HPDE6-E6E7 (cell line): ENCODE measurements at regions not wholly inside any gene's neighbourhood (a gene's known extent, or its start where the extent isn't known, plus 50 kb on each side); places are given as distances from the start of the nearest gene placed in this dataset.
"Not testable (repeated sequence)": the region's sequence is repeated elsewhere in the genome, so short reads cannot be mapped to it uniquely, and the experiment has no call there.

ENCODE experiments used
- DNase-seq: peaks from one replicate; pipeline ENCODE4 v3.0.0; 2011; ENCODE audit warnings: missing footprints; ENCODE audit errors: extremely low spot score

DNA sequence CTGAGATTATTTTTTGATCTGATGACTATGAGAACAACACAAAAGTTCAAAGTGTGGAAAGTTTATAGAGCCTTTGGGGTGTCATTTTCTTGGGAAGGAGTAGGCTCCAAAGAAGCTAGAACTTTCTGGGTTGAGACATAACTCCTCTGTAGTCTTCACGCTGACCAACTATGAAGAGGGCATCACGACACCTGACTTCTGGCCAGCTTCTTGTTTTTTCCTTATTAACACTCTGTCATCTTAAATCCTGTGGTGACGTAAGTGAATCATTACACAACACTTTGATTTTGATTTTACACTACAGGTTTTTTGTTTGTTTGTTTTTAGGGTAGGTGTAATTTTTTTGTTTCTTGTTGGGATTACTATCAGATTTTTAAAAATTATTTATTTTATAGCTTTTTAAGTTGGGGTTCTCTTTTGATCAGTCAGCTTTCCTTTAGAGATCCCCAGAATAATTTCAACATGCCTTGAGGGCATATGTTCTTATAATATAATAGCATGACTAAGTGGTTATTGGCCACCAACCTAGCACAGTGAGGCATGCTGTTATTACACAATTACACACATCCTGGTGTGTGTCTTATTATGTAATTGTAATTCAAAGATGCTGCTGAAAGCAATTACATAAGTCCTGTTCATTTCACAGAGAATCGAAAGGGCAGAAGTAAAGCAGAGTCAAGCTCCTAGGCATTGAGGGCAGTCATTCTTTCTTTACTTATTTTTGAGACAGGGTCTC is 281.6 kb upstream of the NOTCH2NLA start:
- DNase-seq, result not testable (repeated sequence)

DNA sequence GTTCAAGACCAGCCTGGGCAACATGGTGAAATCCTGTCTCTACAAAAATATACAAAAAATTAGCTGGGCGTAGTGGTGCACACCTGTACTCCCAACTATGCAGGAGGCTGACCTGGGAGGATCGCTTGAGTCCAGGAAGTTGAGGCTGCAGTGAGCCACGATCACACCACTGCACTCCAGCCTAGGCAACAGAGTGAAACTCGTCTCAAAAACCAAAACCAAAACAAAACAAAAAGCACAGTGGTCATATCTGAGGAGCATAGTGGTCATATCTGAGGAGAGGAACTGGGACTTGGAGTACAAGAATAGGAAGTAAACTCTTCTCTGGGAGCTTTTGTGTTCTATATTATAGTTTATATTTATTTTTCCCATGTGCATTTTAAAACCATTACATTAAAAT is 275.3 kb upstream of the NOTCH2NLA start:
- not testable (repeated sequence) for DNase-seq

DNA sequence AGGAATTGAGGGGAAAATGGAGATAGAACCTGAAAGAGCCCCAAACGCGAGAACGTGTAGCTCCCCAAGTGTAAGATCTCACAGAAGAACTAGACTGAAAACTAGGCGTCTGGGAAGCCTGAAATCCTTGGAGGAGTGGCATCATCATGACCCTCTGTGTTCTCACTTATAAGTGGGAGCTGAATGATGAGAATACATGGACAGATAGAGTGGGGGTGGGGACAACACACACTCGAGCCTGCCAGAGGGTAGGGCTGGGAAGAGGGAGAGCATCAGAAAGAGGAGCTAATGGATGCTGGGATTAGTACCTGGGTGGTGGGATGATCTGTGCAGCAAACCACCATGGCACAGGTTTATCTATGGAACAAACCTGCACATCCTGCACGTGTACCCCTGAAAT is 258.7 kb upstream of the NOTCH2NLA start:
- not testable (repeated sequence) for DNase-seq

DNA sequence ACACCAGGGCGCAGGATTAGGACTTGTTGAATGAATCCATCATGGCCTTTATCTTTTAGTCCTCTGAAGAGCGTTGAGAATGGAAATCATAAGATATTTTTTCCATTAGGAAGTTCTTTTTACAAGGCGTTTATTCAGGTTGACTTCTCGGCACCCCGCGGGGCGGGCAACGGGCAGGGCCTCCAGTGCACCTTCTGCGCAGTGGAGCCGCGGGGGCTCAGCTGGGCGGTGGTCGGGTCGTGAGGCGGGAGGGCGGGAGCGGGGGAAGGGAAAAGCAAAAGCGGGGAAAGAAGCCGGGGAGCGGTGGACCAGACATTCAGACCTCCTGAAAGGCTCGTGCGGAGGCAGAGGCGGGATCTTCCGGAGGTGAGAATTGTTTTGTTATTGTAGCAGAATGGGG is 258.3 kb upstream of the NOTCH2NLA start:
- DNase-seq, result not testable (repeated sequence)

DNA sequence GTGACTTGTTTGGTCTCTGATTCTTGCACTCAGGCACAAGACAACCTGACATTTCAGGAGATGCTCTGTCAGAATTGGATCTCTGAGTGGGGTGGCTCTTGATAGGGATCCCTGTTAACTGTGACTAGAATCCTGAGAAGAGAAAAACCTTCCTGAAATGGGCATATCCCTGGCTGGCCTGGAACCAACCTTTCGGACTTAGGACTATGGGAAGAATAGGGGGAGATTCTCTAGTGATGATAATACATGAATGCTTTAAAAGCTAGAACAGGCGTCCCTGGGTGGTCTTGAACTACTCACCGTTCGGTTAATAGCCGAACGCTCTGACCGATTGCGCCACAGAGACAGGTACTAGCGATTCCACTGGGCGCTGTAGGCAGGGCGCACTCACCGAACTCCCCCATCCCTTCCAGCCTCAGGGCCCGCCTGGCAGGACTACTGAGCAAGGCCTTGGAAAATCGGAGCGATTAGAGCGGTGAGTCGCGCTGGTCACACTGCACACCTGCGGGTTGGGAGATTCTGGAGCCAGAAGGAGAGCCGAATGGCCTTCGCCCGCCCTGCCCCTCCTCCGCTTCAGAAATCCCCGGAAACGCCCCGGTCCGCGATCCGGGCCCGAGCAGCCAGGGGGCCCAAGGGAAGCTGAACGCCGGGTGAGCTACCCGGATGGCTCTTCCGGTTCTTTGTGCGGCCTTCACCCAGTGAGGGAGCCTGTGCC is 257.6 kb upstream of the NOTCH2NLA start:
- DNase-seq, result not testable (repeated sequence)

DNA sequence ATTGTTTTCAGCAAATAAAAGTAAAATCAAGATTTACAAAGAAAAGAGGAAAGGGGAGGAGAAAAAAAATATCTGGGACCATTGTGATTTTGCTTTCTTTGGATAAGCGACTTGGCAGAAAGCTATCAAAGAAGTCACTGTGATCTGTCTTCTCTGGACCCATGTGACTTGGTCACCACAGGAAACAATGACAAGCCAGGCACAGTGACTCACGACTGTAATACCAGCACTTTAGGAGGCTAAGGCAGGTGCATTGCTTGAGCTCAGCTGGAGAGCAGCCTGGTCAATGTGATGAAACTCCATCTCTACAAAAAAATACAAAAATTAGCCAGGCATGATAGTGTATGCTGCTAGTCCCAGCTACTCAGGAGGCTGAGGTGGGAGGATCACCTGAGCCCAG is 255.4 kb upstream of the NOTCH2NLA start:
- not testable (repeated sequence) for DNase-seq

DNA sequence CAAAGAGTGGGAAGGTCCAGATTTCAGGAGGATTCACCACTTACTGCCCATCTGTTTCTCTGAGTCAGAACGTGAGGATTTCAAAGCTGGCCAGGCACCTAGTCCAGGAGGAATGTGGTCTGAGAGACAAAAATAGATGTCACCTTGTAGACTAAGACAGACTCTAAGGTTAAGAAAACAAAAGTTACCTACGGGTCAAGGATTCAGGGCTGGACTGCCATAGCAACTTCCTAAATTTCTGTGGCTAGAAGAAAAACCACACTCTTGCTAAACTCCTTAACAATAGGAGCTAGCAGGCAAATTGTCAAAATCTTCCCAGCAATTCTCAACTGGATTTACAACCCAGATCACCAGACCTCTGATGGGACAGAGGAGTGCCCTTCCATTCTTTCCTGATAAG is 250.4 kb upstream of the NOTCH2NLA start:
- not testable (repeated sequence) for DNase-seq

DNA sequence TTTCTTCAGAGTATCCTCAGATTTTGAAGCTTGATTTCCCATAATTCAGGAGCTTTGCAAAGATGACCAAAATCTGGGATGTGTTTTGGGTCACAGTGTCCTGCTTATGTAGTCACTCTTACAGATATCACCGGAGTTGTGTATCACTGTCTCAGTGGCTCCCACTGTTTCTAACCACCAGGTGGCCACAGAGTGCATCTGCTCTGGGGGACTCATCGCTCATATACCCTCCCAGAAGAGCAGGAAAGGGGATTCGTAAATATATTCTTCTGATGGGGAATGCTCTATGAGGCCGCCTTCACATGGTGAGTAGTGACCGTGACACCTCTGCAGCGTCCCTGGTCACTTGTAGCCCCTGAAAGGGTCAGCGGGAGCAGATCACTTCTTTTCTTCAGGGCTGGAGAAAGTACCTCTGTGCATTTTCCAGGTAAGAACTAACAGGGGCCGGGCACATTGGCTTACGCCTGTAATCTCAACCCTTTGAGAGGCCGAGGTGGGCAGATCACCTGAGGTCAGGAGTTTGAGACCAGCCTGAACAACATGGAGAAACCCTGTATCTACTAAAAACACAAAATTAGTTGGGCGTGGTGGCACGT is 249.4 kb upstream of the NOTCH2NLA start:
- peak; percentile 0 for DNase-seq

DNA sequence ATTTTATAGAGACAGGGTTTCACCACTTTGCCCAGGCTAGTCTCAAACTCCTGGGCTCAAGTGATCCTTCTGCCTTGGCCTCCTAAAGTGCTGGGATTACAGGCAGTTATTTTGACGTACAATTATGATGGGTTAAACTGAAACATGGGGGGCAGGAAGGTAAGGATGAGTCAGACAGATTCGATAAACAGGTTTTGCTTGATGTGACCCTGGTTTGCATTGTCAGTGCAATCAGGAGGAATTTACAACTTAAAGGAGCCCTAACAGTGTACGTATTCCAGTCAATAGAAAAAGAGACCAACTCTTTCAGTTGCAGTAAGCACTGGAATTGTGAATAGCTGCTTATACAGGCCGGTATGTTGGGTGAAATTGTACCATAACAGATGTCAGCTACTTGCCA is 246.3 kb upstream of the NOTCH2NLA start:
- peak; percentile 2 for DNase-seq

DNA sequence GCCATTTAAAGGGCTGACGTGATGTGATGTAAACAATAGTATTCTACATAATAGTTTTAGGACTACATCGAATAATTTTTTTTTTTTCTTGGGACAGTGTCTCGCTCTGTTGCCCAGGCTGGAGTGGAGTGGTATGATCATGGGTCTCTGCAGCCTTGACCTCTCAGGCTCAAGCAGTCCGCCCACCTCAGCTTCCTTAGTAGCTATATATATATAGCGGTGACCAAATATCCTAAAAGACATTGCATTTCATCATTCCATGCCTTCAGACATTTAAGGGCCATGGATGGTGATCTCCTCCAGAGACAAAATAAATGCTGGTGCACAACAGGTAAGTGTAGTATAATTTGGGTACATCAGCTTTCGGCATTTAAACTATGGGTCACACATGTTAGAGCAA is 245.4 kb upstream of the NOTCH2NLA start:
- not testable (repeated sequence) for DNase-seq

DNA sequence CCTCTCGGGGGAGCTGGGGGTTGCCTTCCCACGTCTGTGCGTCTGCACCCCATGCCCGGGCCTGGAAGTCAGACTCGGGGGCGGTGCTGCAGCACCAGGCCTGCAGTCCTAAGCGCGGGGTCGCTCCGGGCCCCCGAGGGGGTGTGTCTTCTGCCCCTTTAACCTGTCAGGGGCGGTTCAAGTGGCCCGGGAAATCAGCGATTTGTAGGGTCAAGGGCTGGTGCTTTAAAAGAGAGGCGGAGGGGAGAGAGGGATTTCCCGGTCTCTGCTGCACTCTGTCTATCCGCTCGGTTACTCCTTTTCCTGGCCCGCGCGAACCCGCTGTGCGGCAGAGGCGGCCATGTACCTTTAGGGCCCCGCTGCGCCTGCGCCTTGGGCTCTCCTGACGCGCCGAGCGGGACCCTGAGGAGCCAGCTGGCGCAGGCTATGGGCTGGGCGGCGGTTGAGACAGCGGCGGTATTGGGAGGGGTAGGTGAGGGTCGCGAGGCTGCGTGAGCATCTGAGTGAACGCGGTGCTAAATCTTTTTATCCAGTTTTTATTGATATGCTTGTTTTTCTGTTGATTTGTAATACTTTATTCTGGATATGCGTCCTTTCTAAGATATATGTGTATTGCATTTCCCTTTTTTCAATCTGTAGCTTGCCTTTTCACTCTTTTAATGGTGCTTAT is 243.5 kb upstream of the NOTCH2NLA start:
- not testable (repeated sequence) for DNase-seq

DNA sequence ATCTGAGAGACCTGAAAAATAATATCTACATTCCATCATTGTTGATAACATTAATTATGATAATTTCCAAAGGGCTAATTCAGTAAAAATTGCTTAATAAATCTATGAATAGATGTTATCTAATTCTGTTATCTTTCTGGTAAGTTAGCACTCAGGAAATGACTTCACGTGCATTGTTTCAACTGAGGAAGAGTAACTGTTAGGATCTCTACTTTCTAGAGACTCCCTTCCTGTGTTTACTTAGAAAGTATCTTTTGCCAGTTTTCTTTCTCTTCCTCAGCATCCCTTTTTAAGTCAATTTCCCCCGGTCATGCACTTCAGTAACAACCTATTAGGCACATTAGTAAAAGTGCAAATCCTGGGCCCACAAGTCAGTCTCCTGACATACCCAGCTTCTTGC is 231.1 kb upstream of the NOTCH2NLA start:
- DNase-seq, result not testable (repeated sequence)

DNA sequence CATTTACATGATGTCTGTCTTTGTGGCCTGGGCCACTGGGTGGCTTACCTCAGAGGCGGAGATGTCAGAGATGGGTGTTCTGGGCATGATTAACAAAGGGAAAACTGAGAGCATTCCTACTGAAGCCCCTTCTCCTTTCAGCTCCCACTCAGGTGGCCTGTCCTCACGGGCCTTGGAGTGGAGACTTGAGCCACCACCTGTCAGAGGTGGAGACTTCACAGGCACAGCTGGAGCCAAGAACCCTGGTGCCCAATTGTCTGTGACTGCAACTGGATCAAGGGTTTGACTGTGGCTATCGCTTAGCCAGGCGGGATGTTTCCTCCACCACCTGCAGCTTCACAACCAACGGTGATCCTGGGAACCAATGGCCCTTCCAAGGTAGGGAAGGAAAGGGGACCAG is 230.5 kb upstream of the NOTCH2NLA start:
- DNase-seq, result not testable (repeated sequence)

DNA sequence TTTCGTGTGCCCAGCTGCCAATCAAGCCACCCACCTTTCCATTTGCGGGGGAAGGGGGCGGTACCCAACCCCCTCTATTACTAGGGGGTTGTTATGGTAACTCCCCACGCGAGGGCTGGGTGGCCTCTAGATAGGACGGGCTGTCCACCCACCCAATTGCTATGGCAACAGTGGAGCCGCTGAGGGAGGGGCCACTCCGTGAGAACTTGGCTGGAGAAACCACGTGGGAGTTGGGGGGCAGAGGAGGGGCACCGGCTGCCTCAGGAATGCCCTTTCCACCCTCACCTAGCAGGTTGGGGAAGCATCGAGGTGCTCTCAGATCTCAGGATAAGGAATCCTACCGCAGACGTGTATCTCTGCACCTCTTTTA is 220.0 kb upstream of the NOTCH2NLA start:
- DNase-seq, result not testable (repeated sequence)

DNA sequence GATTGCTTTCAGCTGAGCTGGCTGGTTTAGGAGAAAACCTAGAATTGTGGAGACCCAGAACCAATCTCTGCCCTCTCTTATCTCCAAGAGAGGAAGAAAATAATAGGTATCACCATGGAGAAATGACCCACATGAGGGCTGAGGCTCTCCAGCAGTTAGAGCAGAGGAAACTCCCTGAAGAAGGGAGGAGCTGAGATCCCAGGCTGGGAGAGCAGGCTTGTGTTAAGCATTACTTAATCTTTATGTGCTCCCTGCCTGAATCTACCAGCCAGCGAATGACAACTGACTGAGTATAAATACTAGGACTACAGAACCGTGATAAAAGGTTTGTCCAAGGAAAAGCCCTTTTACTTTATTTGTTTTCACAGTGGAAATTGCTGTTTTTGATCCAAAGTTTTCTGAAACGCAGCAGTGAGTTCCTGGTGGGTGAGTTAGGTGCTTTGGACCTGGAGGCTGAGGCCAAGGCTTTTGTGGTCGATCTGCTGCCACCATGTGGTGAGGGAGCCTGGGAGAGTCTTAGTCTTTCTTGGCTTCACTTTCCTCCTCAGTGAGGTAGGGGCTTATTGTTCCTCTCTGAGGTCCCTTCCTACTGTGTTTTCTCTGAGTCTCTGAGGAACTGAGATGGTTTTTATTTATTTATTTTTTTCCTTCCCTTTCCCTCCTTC is 219.5 kb upstream of the NOTCH2NLA start:
- DNase-seq, result not testable (repeated sequence)

DNA sequence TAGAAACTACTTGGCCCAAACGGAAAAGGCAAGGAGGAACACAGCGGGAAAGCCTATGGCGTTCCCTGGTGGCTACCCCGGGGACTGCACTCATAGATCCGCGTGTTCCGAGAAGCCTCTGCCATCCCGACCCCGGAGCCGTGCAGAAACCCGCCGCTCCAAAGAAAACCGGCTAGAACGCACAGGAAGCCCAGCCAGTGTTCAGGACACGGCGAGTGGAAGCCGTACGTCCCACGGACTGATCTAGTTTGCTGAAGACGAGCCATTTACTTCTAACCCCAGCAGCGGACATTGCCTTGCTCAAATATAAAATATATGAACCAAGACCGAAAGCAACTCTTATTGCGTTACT is 215.0 kb upstream of the NOTCH2NLA start:
- not testable (repeated sequence) for DNase-seq

DNA sequence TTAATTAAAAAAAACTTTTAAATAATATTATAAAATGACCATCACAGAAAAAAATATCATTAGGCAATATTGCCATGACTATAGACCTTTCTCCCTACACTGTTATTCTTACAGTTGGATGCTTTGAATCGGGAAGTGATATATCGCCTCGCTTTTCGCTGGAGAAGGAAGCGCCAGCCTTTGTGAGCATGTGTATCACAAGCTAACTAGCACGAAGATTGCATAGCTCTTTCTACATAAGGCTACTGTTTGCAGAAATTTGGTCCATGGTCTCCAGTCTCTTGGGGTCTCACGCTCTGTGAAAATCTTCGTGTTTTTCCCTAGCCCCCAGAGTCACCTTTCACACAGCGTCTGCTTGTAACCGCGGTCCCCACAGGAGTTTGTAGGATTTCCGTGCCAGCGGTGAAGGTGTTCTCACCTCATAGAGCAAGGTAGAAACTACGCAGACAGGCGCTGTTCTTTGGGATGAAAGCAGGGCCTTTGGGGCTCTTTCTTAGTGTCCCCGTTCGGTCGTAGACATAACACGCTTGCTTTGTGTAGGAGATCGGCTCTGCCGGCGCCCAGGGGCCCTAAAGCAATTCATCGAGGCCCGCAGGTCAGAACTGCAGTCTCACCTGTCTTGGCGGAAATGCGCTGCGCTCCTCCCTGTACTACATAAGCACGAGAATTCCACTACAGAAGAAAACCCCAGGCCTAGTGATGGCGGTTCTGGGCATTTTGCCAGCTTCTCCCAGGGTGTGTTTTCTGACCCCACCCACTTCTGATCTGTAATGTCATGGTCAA is 214.5 kb upstream of the NOTCH2NLA start:
- DNase-seq, result not testable (repeated sequence)

DNA sequence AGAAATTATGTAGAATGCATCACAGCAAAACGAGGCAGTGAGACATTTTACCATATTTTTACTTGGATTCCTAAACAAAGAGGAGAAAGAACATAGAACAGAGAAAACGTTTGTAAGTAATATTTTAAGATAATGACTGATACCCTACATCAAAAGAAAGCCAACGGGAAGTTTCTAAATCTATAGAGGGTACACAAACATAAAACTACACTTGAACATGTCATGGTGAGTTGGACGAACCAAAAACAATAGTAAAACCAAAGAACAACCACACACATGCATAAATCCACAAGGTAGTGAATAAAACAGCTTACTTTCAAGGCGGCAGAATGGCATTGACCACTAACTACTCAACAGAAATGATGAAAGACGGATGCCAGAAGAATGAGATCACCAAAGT is 209.7 kb upstream of the NOTCH2NLA start:
- not testable (repeated sequence) for DNase-seq

DNA sequence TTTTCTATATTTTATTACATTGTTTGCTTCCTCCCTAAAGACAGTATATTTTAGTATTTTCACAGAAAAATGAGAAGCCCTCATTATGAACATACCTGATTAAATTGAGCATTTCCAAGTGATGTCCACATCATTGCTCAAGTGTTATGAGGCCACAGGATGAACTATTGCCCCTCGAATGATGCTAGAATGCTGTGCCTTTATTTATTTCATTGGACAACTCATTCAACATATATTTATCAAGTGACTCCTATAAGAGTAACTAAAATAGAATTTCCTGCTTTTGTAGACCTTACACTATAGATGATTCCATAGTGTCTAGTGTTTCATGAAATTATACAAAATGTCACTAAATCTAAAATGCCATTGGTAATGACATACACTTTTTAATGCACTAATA is 187.8 kb upstream of the NOTCH2NLA start:
- not testable (repeated sequence) for DNase-seq

DNA sequence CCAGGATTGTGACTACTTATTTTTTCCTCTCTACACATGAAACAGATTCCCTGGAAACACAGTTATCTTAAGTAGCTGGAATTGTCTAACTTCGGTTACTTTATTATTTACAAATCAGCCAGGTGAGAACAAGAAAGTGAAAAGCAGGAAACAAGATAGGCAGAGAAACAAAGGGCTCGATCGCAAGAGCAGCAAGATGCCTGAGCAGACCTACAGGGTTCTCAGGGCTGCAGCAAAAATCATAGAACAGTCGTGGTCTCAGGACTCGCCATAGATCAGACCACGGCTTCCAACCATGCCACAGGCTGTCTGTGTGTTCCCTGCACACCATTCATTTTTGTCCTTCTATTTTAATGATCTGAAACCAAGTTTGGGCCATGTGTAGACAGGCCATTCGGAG is 186.2 kb upstream of the NOTCH2NLA start:
- DNase-seq, result not testable (repeated sequence)

DNA sequence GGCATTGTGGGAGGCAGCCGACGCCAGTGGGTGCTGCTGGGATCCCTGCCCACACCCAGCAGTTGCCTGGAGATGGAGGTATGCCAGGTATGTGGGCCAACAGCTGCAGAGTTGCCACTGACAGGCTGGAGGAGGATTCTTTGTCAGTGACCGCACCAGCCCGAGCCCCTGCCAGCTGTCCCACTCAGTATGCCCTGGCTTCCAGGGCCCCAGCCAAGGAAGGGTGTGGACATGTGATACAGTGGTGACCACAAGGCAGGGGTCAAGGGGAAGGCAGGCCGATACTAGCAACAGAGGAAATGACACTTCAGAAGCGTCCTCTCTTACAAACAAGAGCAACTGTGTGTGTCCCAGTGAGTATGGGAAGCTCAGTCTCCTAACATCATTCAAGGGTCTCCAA is 185.1 kb upstream of the NOTCH2NLA start:
- DNase-seq, result not testable (repeated sequence)
